Liver (tissue), 8 donors: ENCODE measurements at regions not wholly inside any gene's neighbourhood (a gene's known extent, or its start where the extent isn't known, plus 50 kb on each side); places are given as distances from the start of the nearest gene placed in this dataset.

Experiments used
- DNase-seq: peaks from one replicate; pipeline ENCODE4 v3.0.0-alpha.2; 2017; ENCODE audit warnings: low spot score
- H3K27ac ChIP-seq, 2 donors: one replicate each; pipeline ENCODE4 v1.7.0; 2013; ENCODE audit warnings: inconsistent platforms in 2 of 2, low read length in 2 of 2, control low read depth in 1 of 2, low read depth in 1 of 2, mild to moderate bottlenecking in 1 of 2
- H3K27me3 ChIP-seq, 4 donors: one replicate each; pipeline versions ENCODE4 v1.6.1 to v1.7.0; 2013; ENCODE audit warnings: low read length in 3 of 4, inconsistent platforms in 1 of 4, mild to moderate bottlenecking in 1 of 4, moderate library complexity in 1 of 4; ENCODE audit not compliant: control insufficient read depth in 4 of 4, insufficient read depth in 4 of 4
- H3K36me3 ChIP-seq, 4 donors: one replicate each; pipeline versions ENCODE4 v1.6.1 to v1.7.0; 2013; ENCODE audit warnings: low read length in 3 of 4, mild to moderate bottlenecking in 3 of 4, low read depth in 1 of 4, moderate library complexity in 1 of 4; ENCODE audit not compliant: control insufficient read depth in 4 of 4, insufficient read depth in 3 of 4
- H3K4me1 ChIP-seq, 4 donors: one replicate each; pipeline versions ENCODE4 v1.6.1 to v1.7.0; 2013; ENCODE audit warnings: low read length in 3 of 4, mild to moderate bottlenecking in 3 of 4, moderate library complexity in 1 of 4; ENCODE audit not compliant: control insufficient read depth in 4 of 4, insufficient read depth in 4 of 4
- H3K4me3 ChIP-seq, 3 donors: one replicate each; pipeline versions ENCODE4 v1.6.1 to v1.7.0; 2013; ENCODE audit warnings: low read length in 3 of 3, control low read depth in 1 of 3, low read depth in 1 of 3, mild to moderate bottlenecking in 1 of 3
- H3K9ac ChIP-seq, 2 donors: one replicate each; pipeline ENCODE4 v1.7.0; 2013; ENCODE audit warnings: low read length in 2 of 2, mild to moderate bottlenecking in 2 of 2, moderate library complexity in 2 of 2, control low read depth in 1 of 2, low read depth in 1 of 2
- H3K9me3 ChIP-seq, 4 donors: one replicate each; pipeline versions ENCODE4 v1.6.1 to v1.7.0; 2013; ENCODE audit warnings: low read length in 3 of 4; ENCODE audit not compliant: control insufficient read depth in 4 of 4
- EGR1 ChIP-seq, 2 donors: IDR thresholded peaks; 2 replicates each; pipeline ENCODE4 v1.6.1; 2016 to 2018; ENCODE audit warnings: antibody characterized with exemption in 2 of 2, low read depth in 2 of 2
- FOXA1 ChIP-seq: IDR thresholded peaks from 2 replicates; pipeline ENCODE4 v1.6.1; 2016; ENCODE audit warnings: antibody characterized with exemption
- FOXA2 ChIP-seq: IDR thresholded peaks from 2 replicates; pipeline ENCODE4 v1.6.1; 2016; ENCODE audit warnings: antibody characterized with exemption
- GABPA ChIP-seq, 2 donors: IDR thresholded peaks in 1 of 2; conservative IDR thresholded peaks in 1 of 2; 2 replicates each; pipeline ENCODE4 v1.6.1; 2016; ENCODE audit warnings: antibody characterized with exemption in 2 of 2, mild to moderate bottlenecking in 1 of 2, moderate library complexity in 1 of 2
- HNF4A ChIP-seq, 2 donors: conservative IDR thresholded peaks; 2 replicates each; pipeline ENCODE4 v1.6.1; 2016; ENCODE audit warnings: antibody characterized with exemption in 2 of 2, mild to moderate bottlenecking in 2 of 2
- HNF4G ChIP-seq: IDR thresholded peaks from 2 replicates; pipeline ENCODE4 v1.6.1; 2016; ENCODE audit warnings: antibody characterized with exemption
- JUND ChIP-seq, 2 donors: IDR thresholded peaks; 2 replicates each; pipeline ENCODE4 v1.6.1; 2016; ENCODE audit warnings: antibody characterized with exemption in 2 of 2
- NR2F2 ChIP-seq: IDR thresholded peaks from 2 replicates; pipeline ENCODE4 v1.6.1; 2016; ENCODE audit warnings: antibody characterized with exemption
- RAD21 ChIP-seq, 2 donors: IDR thresholded peaks; 2 replicates each; pipeline ENCODE4 v1.6.1; 2016; ENCODE audit warnings: antibody characterized with exemption in 2 of 2, mild to moderate bottlenecking in 2 of 2
- RXRA ChIP-seq, 2 donors: IDR thresholded peaks; 2 replicates each; pipeline ENCODE4 v1.6.1; 2017 to 2018; ENCODE audit warnings: antibody characterized with exemption in 2 of 2, mild to moderate bottlenecking in 1 of 2
- SP1 ChIP-seq: IDR thresholded peaks from 2 replicates; pipeline ENCODE4 v1.6.1; 2018; ENCODE audit warnings: antibody characterized with exemption, mild to moderate bottlenecking
- TAF1 ChIP-seq: conservative IDR thresholded peaks from 2 replicates; pipeline ENCODE4 v1.6.1; 2016; ENCODE audit warnings: antibody characterized with exemption, mild to moderate bottlenecking
- YY1 ChIP-seq: IDR thresholded peaks from 2 replicates; pipeline ENCODE4 v1.6.1; 2016; ENCODE audit warnings: antibody characterized with exemption, mild to moderate bottlenecking
- WGBS: extraction: QIAGEN DNeasy Blood & Tissue Kit; methylation state at CpG from one replicate; pipeline ENCODE4 v1.1.7; 2013; 5-methylcytosine and 5-hydroxymethylcytosine counted together
- TF ChIP-seq, protein P1 (sequence below): IDR thresholded peaks from 2 replicates; pipeline ENCODE4 v1.6.1; 2016; ENCODE audit warnings: antibody characterized with exemption
- TF ChIP-seq, protein P2 (sequence below): fragments of 150-350 bp; IDR thresholded peaks from 2 replicates; pipeline ENCODE4 v1.5.1; 2017; ENCODE audit warnings: improper control_type of control experiment, low read depth, low read length; ENCODE audit not compliant: missing input control
- TF ChIP-seq, protein P3 (sequence below): IDR thresholded peaks from 2 replicates; pipeline ENCODE4 v1.6.1; 2016; ENCODE audit warnings: antibody characterized with exemption, mild to moderate bottlenecking
- TF ChIP-seq, protein P4 (sequence below): IDR thresholded peaks from 2 replicates; pipeline ENCODE4 v1.6.1; 2016; ENCODE audit warnings: antibody characterized with exemption
- TF ChIP-seq, protein P5 (sequence below): IDR thresholded peaks from 2 replicates; pipeline ENCODE4 v1.6.1; 2016; ENCODE audit warnings: antibody characterized with exemption
- donor health status: healthy.
- donor health status: healthy.
- donor health status: healthy.
- donor health status: healthy.
- donor health status: healthy.

DNA sequence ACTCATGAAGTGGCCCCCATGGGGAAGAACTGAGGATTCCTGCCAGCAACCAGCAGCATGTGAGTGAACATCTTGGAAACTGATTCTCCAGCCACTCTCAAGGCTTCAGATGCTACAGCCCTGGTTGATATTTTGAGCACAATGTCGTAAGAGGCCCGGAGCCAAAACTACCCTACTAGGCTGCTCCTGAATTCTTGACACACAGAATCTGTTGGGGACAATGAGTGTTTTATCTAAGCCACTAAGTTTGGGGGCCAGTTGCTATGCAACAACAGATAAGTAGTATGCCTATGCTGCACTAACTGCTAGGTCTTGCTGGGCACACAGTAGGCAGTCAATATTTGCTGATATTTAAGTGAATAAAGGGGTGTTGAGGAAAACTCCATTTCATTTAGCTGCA lies 89.9 kb upstream of the CHL1 start:
- H3K27ac ChIP-seq, result no peak overlapping the region
- WGBS, result 71% methylated on average over 2 of the region's 2 CpGs
- H3K4me3 ChIP-seq, result no peak overlapping the region
- no peaks in the 10 kb centered on the region for H3K36me3 ChIP-seq
- no peaks in the 10 kb centered on the region for H3K27me3 ChIP-seq
- H3K9ac ChIP-seq, result no peak overlapping the region
- no peaks in the 10 kb centered on the region for H3K9me3 ChIP-seq
- H3K4me1 ChIP-seq, result no peaks in the 10 kb centered on the region
- no peak for TF ChIP-seq FOXA2
- no peak for TF ChIP-seq FOXA1
- no peak for TF ChIP-seq SP1
- TF ChIP-seq YY1, result no peak
- TF ChIP-seq, protein P1, sequence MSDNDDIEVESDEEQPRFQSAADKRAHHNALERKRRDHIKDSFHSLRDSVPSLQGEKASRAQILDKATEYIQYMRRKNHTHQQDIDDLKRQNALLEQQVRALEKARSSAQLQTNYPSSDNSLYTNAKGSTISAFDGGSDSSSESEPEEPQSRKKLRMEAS, result no peak
- no peak for TF ChIP-seq EGR1 (IDR thresholded peaks at IDR 0.05; ENCODE audit: low read depth in 2 of 2)
- no peak for TF ChIP-seq RAD21 (IDR thresholded peaks at IDR 0.05)
- TF ChIP-seq, protein P2, sequence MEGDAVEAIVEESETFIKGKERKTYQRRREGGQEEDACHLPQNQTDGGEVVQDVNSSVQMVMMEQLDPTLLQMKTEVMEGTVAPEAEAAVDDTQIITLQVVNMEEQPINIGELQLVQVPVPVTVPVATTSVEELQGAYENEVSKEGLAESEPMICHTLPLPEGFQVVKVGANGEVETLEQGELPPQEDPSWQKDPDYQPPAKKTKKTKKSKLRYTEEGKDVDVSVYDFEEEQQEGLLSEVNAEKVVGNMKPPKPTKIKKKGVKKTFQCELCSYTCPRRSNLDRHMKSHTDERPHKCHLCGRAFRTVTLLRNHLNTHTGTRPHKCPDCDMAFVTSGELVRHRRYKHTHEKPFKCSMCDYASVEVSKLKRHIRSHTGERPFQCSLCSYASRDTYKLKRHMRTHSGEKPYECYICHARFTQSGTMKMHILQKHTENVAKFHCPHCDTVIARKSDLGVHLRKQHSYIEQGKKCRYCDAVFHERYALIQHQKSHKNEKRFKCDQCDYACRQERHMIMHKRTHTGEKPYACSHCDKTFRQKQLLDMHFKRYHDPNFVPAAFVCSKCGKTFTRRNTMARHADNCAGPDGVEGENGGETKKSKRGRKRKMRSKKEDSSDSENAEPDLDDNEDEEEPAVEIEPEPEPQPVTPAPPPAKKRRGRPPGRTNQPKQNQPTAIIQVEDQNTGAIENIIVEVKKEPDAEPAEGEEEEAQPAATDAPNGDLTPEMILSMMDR, result no peak
- TF ChIP-seq, protein P3, sequence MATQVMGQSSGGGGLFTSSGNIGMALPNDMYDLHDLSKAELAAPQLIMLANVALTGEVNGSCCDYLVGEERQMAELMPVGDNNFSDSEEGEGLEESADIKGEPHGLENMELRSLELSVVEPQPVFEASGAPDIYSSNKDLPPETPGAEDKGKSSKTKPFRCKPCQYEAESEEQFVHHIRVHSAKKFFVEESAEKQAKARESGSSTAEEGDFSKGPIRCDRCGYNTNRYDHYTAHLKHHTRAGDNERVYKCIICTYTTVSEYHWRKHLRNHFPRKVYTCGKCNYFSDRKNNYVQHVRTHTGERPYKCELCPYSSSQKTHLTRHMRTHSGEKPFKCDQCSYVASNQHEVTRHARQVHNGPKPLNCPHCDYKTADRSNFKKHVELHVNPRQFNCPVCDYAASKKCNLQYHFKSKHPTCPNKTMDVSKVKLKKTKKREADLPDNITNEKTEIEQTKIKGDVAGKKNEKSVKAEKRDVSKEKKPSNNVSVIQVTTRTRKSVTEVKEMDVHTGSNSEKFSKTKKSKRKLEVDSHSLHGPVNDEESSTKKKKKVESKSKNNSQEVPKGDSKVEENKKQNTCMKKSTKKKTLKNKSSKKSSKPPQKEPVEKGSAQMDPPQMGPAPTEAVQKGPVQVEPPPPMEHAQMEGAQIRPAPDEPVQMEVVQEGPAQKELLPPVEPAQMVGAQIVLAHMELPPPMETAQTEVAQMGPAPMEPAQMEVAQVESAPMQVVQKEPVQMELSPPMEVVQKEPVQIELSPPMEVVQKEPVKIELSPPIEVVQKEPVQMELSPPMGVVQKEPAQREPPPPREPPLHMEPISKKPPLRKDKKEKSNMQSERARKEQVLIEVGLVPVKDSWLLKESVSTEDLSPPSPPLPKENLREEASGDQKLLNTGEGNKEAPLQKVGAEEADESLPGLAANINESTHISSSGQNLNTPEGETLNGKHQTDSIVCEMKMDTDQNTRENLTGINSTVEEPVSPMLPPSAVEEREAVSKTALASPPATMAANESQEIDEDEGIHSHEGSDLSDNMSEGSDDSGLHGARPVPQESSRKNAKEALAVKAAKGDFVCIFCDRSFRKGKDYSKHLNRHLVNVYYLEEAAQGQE, result no peak
- no peak for TF ChIP-seq NR2F2
- no peak for TF ChIP-seq GABPA (IDR thresholded peaks at IDR 0.05 in 1 of 2, conservative IDR thresholded peaks at IDR 0.05 in 1 of 2)
- TF ChIP-seq RXRA (IDR thresholded peaks at IDR 0.05), result no peak
- TF ChIP-seq HNF4G, result no peak
- TF ChIP-seq, protein P4, sequence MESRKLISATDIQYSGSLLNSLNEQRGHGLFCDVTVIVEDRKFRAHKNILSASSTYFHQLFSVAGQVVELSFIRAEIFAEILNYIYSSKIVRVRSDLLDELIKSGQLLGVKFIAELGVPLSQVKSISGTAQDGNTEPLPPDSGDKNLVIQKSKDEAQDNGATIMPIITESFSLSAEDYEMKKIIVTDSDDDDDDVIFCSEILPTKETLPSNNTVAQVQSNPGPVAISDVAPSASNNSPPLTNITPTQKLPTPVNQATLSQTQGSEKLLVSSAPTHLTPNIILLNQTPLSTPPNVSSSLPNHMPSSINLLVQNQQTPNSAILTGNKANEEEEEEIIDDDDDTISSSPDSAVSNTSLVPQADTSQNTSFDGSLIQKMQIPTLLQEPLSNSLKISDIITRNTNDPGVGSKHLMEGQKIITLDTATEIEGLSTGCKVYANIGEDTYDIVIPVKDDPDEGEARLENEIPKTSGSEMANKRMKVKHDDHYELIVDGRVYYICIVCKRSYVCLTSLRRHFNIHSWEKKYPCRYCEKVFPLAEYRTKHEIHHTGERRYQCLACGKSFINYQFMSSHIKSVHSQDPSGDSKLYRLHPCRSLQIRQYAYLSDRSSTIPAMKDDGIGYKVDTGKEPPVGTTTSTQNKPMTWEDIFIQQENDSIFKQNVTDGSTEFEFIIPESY, result no peak
- TF ChIP-seq, protein P5, sequence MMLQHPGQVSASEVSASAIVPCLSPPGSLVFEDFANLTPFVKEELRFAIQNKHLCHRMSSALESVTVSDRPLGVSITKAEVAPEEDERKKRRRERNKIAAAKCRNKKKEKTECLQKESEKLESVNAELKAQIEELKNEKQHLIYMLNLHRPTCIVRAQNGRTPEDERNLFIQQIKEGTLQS, result no peak
- no peak for TF ChIP-seq JUND (IDR thresholded peaks at IDR 0.05)
- no peak for TF ChIP-seq HNF4A (conservative IDR thresholded peaks at IDR 0.05)
- no peak for TF ChIP-seq TAF1
- no peak for DNase-seq
